SU-DHL-6 (cell line): ENCODE measurements at regions not wholly inside any gene's neighbourhood (a gene's known extent, or its start where the extent isn't known, plus 50 kb on each side); places are given as distances from the start of the nearest gene placed in this dataset.

Experiments used
- H2AFZ ChIP-seq: fragments of 200-600 bp; sonication (generic); 2 replicates; pipeline ENCODE4 v1.6.1; 2014; ENCODE audit warnings: low read depth, mild to moderate bottlenecking, moderate library complexity, mixed read lengths, antibody characterized with exemption, low read length; ENCODE audit not compliant: severe bottlenecking
- H3F3A ChIP-seq: fragments of 200-600 bp; shearing (Covaris generic); 2 replicates; pipeline ENCODE4 v1.6.0; 2016; ENCODE audit warnings: antibody characterized with exemption, mild to moderate bottlenecking; ENCODE audit not compliant: insufficient read depth
- H3K27ac ChIP-seq: fragments of 200-600 bp; sonication (generic); 2 replicates; pipeline ENCODE4 v1.5.1; 2016; ENCODE audit warnings: low read depth, mild to moderate bottlenecking, low read length, moderate library complexity, mixed read lengths
- H3K27me3 ChIP-seq: fragments of 200-600 bp; sonication (generic), shearing (Covaris generic); 2 replicates; pipeline ENCODE4 v1.6.0; 2014; ENCODE audit warnings: mild to moderate bottlenecking, low read length
- H3K36me3 ChIP-seq: fragments of 200-600 bp; sonication (generic); 2 replicates; pipeline ENCODE4 v1.6.1; 2014; ENCODE audit warnings: mild to moderate bottlenecking, low read length, mixed read lengths
- H3K4me2 ChIP-seq: fragments of 300-600, 200-600 bp; shearing (Covaris generic), sonication (generic); 2 replicates; pipeline ENCODE4 v1.6.0; 2014; ENCODE audit warnings: low read length, low read depth, mild to moderate bottlenecking; ENCODE audit not compliant: poor library complexity, severe bottlenecking
- H3K4me3 ChIP-seq: fragments of 200-600 bp; sonication (generic); 2 replicates; pipeline ENCODE4 v1.5.1; 2014; ENCODE audit warnings: antibody characterized with exemption, low read length, mild to moderate bottlenecking, mixed read lengths; ENCODE audit not compliant: insufficient read depth, poor library complexity, severe bottlenecking
- H3K79me2 ChIP-seq: fragments of 200-600 bp; sonication (generic); 2 replicates; pipeline ENCODE4 v1.6.1; 2014; ENCODE audit warnings: mild to moderate bottlenecking, low read length, moderate library complexity; ENCODE audit not compliant: insufficient read depth
- H3K9ac ChIP-seq: fragments of 200-600 bp; sonication (generic); 2 replicates; pipeline ENCODE4 v1.7.0; 2014; ENCODE audit warnings: mild to moderate bottlenecking, low read length
- H3K9me2 ChIP-seq: fragments of 200-600 bp; sonication (generic); replicated peaks from 2 replicates; pipeline ENCODE4 v1.6.1; 2014; ENCODE audit warnings: low read length; ENCODE audit not compliant: insufficient read depth
- H3K9me3 ChIP-seq: fragments of 200-600 bp; sonication (generic); 2 replicates; pipeline ENCODE4 v1.6.1; 2014; ENCODE audit warnings: low read length, mixed read lengths; ENCODE audit not compliant: insufficient read depth
- H4K20me1 ChIP-seq: fragments of 200-600 bp; sonication (generic); 2 replicates; pipeline ENCODE4 v1.6.1; 2014; ENCODE audit warnings: low read depth, mild to moderate bottlenecking, antibody characterized with exemption, low read length, moderate library complexity, mixed read lengths
- CTCF ChIP-seq: fragments of 200-600 bp; sonication (generic); IDR thresholded peaks from one replicate; pipeline ENCODE4 v1.5.1; 2017; ENCODE audit warnings: antibody characterized with exemption, mild to moderate bottlenecking, low read length, moderate library complexity; ENCODE audit not compliant: insufficient read depth, poor library complexity, severe bottlenecking
- EZH2phosphoT487 ChIP-seq: fragments of 200-600 bp; sonication (generic), shearing (Covaris generic); conservative IDR thresholded peaks from 2 replicates; pipeline ENCODE4 v1.6.1; 2018; ENCODE audit warnings: mild to moderate bottlenecking, antibody characterized with exemption, low read length, moderate library complexity, mixed read lengths

- no peaks in the 10 kb centered on the region for H3K9me3 ChIP-seq
- H3K27ac ChIP-seq, result no peak overlapping the region
- no peak overlapping the region for H3K4me2 ChIP-seq
- TF ChIP-seq EZH2phosphoT487, result no peak
- TF ChIP-seq CTCF, result no peak
- H3K9ac ChIP-seq, result no peak overlapping the region
- H2AFZ ChIP-seq, result no peak overlapping the region
- no peaks in the 10 kb centered on the region for H3F3A ChIP-seq
- no peak overlapping the region for H3K4me3 ChIP-seq
- H3K9me2 ChIP-seq, result no peaks in the 10 kb centered on the region
- no peaks in the 10 kb centered on the region for H3K27me3 ChIP-seq
- no peaks in the 10 kb centered on the region for H3K36me3 ChIP-seq
- H4K20me1 ChIP-seq, result no peaks in the 10 kb centered on the region
- no peaks in the 10 kb centered on the region for H3K79me2 ChIP-seq
Measured at GRCh38 chr3:68315964-68316363, 616.4 kb downstream of the TAFA4 start.

DNA sequence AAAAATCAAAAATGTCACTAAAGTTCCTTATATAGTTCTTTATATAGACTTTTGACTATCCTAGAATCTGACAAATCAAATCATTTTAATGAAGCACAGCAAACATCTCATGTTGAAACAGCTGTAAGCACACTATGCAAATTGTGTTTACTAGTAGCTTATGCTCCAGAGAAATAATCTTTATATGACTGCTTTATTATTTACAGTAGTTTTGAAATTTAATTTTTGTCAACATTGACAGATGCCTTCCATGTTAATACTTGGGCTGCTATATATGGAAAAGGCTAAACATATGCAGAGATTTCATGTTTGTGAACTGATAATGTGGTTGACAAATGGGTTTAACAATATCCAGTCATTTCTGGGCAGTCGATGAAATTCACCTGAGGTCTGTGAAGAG is 616.8 kb downstream of the TAFA4 start:
- H3K9me3 ChIP-seq, result no peaks in the 10 kb centered on the region
- no peak overlapping the region for H3K27ac ChIP-seq
- H3K27me3 ChIP-seq, result no peaks in the 10 kb centered on the region
- no peak overlapping the region for H3K4me3 ChIP-seq
- no peak overlapping the region for H3K9ac ChIP-seq
- no peaks in the 10 kb centered on the region for H3K36me3 ChIP-seq
- H3K9me2 ChIP-seq, result no peaks in the 10 kb centered on the region
- no peak overlapping the region for H2AFZ ChIP-seq
- H3F3A ChIP-seq, result no peaks in the 10 kb centered on the region
- H3K79me2 ChIP-seq, result no peaks in the 10 kb centered on the region
- no peaks in the 10 kb centered on the region for H4K20me1 ChIP-seq
- no peak overlapping the region for H3K4me2 ChIP-seq
- TF ChIP-seq EZH2phosphoT487 (no peak), CTCF (no peak)

DNA sequence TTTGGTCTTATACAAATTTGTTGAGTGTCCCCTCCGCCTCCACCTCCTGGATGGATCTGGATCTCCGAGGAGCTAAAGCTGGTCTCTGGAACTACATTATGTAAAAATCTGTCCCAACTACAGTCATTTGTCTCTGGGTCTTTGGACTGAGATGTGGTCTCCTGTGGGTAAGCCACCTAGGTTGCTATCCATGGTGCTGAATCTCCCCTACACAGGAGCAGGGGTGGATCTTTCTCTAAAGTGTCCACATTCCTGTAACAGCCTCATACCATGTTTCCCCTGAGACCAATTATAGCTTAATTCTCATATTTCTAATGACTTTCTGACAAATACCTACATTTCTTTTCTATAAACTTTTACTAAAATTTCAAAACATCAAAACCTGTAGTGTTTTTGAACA is 625.8 kb downstream of the TAFA4 start:
- TF ChIP-seq CTCF (no peak), EZH2phosphoT487 (no peak)
- no peak overlapping the region for H3K4me3 ChIP-seq
- no peaks in the 10 kb centered on the region for H3K27me3 ChIP-seq
- no peaks in the 10 kb centered on the region for H3F3A ChIP-seq
- H4K20me1 ChIP-seq, result no peaks in the 10 kb centered on the region
- H2AFZ ChIP-seq, result no peak overlapping the region
- no peaks in the 10 kb centered on the region for H3K79me2 ChIP-seq
- H3K9me3 ChIP-seq, result no peaks in the 10 kb centered on the region
- no peaks in the 10 kb centered on the region for H3K36me3 ChIP-seq
- H3K27ac ChIP-seq, result no peak overlapping the region
- H3K9ac ChIP-seq, result no peak overlapping the region
- no peak overlapping the region for H3K4me2 ChIP-seq
- 0 out of 2 replicates have a peak, but pooled peaks cover 3% of the 10 kb centered on the region for H3K9me2 ChIP-seq
